ENCODE measurements at regions not wholly inside any gene's neighbourhood (a gene's known extent, or its start where the extent isn't known, plus 50 kb on each side); places are given as distances from the start of the nearest gene placed in this dataset.

DNA sequence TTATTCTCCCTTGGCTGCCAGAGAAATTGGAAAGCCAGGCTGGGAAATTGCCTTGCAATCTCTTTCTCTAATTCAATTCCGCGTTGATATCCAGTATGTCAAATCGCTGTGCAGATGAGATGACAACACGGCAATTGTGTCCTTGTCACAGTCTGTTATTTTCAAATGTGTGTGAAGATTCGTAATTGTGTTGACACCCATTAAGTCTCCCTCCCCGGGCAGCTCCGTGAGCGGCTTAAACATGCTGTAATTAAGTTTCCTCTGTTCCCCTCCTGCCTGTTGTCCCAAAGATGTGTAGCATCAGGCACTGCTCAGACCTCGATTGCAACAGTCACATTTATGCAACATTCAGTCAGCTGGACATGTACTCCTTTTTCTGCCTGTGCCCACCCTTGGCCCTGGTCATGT, 209.5 kb downstream of the LPIN1 start:
- DNase-seq, result no peak

DNA sequence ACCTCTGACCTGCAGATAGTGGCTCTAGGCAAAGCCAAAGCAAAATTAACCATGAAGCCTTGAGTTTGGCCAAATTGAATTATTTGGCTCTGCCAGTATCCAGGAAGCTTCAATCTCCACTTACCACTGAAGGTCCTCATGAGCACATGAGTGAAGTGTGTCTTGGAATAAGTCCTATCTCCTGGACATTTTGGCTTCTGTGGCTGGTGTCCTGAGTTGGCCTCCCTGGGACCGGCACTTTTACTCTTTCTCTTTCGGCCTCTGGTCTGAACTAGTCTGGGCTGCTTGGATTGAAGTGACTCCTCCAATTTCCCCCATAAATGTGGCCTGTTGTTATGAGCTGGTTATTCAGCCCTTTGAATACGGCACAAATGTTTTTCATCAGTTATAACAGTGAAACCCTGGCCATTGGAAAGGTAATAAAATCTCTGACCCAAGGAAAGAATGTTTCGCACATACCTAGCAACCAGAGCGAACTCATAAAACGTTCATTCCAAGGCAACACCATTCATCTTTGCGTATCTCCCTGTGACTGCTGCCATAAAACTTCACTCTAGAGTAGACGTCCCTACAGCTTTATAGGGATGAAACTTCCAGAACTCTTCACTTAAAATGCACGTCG, 216.4 kb downstream of the LPIN1 start:
- DNase-seq, result no peak

DNA sequence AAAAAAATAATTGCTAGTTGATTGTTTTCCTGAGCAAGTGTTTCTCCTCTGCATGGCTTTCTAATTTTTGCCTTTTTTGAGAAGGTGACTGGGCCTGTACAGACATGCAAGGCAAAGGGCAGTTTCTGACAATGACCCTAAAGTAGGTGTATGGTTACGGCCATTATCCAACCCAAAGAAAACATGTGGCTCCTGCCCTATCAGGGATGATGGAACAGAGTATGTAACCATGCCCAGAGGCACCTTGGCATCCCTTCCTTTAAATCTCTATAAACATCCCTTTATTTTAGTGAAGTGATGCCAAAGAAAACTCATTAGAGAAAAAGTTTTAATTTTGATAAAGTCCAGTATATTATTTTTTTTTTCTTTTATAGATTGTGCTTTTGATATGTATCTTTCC, 217.5 kb downstream of the LPIN1 start:
- no peak for DNase-seq

DNA sequence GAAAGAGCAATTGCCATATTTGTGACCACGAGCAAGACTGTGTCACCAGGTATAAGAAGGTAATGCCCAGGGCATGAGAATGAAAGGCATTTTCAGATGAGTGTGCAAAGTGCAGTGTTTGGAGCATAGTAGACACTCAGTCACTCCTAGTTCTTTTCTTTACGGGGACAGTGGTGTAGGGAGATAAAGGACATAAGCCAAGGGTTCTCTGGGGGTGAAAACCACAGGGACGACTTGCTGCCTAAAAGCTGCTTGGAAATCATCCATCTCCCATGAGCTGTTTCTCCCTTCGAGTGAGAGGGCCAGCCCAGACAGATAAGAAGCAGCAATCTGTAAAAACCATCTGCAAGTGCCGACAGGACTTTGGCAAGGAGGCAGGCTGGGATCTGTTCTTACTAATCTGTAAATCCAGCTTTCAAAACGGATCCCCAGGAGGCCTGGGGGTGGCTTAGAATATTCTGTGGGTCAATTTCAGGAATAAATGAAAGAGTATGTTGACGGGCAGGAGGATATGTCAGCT, 221.6 kb downstream of the LPIN1 start:
- no peak for DNase-seq

DNA sequence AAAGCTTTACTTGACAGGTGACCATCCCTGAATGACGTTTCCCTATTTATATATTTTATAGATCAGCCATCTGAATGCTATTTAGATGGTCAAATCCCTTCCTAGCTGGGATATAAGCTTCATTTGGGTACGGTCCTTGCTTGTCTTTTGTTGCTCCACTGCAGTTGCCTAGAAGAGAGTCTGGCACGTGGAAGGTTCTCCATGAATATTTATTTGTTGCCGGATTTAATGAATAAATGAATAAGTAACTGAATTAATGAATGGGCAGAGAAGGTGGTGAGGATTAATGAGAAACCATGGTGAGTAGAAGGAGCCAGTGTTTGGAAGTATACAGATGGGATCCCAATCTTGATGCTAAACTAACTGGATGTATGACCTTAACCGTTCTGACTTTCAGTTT, 222.1 kb downstream of the LPIN1 start:
- DNase-seq, result no peak

DNA sequence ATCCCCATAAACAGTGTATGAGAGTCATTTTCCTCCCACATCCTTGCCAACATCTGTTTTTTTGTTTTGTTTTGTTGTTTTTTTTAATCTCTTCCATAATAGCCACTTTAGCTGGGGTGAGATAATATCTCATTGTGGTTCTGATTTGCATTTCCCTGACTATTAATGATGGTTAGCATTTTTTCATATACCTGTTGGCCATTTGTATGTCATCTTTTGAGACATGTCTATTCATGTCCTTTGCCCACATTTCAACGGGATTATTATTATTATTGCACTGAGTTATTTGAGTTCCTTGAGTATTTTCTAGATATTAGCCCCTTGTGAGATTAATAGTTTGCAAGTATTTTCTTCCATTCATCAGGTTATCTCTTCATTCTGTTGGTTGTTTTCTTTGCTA, 223.3 kb downstream of the LPIN1 start:
- DNase-seq, result no peak

DNA sequence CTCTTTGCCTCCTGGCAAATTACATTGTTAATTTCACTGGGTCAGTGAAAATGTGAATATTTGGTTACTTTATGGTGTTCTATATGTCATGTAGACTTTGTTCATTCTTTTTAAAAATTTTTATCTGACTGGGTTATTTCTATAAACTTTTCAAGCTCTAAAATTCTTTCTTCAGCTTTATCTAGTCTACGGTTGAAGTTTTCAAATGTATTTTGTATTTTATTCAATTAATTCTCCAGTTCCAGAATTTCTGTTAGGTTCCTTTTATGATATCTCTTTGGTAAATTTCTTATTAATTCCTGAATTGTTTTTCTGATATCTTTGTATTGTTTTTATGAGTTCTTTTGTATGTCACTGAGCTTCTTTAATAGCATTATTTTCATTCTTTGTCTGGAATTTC, 228.1 kb downstream of the LPIN1 start:
- DNase-seq, result no peak

DNA sequence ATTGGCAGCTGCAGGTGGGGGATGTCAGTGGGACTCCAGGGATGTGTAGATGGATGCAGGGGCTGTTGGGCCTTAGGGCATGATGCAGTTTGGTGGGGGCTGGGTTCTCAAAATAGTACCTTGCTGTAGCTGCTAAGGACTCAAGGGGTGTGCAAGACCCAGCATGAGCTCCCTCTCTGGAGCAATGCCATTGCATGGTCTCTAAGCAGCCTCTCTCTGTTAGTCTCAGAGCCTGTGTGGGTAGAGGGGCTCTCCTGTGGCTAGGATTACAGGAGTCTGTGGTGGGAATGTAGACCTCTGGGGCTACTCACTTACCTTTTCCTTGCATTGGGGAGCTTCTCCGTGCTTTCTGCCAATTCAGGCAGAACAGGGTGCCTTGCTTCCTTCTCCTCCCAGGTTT, 228.9 kb downstream of the LPIN1 start:
- DNase-seq, result no peak

DNA sequence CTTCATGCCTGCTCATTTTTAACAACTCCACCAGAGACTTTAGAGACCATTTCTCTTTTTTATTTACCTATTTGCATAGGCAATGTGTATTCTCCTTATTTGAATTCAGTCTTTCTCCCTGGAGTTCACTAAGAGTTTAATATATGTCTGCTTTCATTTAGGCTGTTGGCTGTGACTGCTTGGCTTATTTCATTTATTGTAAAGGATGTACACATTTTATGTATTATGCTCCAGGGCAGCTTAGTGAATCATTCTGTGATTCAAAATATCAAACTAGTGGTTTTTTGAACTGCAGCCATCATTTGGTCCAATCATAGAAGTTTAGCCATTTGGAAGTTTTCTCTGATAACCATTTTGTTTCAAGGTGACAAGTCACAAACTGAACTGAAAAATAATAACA, 229.6 kb downstream of the LPIN1 start:
- DNase-seq, result no peak

DNA sequence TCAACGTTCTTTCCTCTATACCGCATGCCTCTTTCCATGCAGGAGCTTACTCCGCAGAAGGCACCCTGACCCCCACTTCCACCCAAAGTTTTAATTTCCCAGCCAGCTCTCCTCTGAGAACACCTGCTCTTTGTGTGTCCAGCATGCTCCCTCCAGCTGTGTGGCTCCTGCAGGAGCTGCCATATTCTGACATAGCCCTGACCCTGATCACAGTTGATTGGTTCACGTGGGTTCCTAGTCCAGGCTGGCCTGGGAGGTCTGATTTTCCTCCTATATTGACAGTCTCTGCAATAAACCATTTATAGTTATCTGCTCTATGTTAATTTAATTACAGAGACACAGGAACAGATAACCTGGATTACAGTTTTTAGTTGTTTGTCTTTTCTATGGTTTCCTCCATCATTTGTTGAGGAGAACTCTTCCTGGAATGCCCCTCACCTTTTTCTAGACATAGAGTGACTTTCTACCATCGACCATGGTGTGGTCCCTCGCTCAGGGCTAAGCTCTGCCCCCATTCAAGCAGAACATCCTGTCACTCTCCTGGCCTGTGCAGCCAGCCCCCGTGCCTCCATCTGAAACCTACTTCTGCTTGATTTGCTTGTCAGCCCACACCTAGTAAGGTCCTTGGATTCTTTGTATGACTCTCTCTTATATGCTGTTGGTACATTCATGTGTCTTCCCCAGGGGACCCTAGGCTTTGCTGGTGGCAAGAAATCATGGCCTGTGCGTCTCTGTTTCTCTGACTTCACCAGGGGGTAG, 231.5 kb downstream of the LPIN1 start:
- no peak for DNase-seq

DNA sequence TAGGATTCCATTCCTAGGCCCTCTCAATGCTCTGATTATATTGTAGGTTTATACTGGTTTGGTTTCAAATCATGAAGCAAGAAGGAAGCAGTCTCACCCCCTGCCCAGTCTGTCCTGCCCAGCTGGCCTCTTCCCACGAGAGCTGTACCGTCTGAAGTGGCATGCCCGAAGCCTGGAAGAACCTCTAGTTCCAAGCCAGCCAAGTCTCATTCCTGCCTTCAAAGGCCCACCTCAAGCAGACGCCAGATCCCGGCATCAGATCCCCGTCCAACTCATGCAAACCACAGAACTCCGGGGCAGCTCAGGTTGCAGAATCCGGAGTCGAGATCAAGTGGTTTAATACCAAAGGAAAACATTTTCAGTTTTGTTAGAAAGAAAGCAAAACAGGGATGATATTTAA, 234.4 kb downstream of the LPIN1 start:
- no peak for DNase-seq

DNA sequence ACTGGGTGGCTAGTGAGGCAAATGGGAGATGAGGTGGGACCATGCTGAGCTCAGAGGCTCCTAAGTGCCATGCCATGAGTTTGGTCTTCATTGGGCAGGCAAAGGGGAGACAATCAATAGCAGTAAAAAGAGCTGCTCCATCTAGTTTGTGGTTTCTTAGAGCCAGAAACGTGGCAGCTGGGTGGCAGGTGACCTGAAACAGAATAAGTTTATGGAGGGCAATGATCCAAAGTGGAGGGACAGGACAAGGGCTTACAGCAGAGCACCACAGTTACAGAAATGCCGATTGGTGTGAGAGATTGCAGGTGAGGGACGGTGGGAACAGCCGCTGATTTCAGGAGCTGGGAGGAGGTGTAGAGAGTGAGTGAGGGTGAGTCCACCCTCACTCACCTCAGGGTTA, 237.0 kb downstream of the LPIN1 start:
- no peak for DNase-seq

DNA sequence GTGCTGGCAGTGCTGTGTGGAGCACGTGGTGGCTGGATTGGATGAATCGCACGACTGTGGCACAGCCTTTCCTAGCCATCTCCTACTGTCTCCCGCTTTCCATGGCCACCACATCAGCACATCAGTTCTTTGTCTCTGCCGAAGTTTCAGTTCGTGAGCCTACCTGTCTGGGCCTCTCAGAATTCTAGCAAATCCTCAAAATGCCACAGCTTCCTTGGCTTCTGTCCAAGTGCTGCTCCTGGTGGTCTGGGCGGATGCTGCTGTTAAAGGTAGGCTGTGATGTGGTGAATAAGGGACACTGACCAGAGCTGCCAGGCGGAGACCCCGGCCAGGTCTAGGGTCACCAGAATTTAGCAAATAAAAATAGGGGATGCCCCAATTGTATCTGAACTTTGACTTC, 237.4 kb downstream of the LPIN1 start:
- no peak for DNase-seq

DNA sequence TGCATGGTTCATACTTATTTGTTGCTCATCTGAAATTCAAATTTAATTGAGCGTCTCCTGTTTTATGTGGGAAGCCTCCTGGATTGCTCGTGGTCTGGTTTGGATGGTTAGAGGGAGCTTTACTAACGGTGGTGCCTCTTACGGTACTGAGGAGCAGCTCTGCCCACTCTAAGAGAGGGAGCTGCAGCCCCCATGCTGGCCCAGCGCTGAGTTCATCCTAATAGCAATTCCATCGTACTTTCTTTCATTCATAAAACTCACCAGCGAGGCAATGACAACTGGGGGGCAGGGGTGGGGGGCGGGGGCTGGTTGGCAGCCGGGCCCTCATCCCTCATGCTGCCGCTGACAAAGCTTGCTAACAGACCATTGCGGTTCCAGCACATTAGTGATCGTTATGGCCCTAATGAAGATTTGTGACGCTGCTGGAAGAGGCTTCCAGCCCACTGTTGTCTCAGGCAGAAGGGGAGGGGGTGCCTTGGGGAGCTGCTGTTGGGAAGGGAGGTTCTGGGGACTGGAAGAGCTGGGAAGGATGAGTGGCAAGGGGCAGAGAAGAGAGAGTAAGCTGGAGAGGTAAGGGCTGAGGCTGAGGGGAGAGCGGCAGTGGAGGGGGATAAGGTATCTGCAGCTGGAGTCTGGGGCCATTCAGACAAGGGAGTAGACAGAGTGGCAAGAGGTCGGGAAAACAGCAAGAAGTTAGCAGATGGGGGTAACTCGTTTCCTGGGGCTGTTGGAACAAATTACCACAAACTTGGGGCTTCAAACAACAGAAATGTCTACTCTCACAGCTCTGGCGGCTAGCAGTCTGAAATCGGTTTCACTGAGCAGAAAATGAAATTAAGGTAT, 238.1 kb downstream of the LPIN1 start:
- DNase-seq, result no peak

DNA sequence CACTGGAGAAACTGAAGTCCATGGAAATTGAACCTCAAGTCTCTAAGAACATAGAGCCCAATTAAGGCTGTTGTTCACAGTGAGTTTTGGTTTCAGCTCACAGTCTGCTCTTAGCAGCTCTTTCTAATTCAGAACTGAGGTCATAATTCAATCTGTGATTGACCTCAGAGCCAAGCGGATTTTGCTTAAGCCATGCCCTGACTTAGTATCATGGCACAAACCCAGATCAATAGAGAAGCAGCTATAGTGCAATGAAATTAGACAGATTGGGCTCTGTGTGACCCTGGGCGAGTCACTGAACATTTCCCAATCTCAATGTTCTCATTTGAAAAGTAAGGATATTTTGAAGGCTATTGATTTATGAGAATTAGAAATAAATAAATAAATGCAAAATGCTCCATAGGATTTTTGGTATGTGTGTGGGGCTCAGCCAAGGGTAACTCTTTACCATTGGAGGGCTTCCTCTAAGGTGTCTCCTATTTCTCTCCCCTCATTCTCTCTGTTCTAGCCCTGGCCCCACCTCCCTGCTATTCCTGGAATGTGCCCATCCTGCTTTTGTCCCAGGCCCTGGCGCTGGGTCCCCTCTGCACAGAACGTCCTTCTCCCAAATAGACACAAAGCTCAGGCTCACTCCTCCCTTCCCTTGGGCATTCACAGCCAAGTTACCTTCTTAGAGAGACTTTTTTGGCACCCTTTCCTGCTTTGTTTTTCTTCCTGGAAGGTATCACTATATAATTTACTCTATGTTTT, 239.6 kb downstream of the LPIN1 start:
- DNase-seq, result no peak

DNA sequence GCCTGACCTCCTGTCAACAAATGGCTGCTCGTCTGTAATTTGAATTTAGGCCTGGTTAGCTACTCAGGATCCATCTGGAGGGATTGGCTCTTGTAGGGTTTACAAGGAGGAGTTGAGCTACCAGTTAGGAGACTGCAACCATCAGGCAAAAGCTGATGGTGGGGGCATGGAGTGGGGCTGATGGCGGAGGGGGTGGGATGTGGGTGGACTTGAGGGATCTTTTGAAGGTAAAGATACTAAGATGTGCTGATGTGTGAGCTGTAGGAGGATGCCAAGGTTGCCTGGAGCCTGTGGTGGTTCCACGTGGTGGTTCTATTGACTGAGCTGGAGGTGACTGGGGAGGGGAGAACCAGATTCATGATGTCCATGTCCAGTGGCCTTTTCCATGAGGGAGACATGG, 240.7 kb downstream of the LPIN1 start:
- no peak for DNase-seq

DNA sequence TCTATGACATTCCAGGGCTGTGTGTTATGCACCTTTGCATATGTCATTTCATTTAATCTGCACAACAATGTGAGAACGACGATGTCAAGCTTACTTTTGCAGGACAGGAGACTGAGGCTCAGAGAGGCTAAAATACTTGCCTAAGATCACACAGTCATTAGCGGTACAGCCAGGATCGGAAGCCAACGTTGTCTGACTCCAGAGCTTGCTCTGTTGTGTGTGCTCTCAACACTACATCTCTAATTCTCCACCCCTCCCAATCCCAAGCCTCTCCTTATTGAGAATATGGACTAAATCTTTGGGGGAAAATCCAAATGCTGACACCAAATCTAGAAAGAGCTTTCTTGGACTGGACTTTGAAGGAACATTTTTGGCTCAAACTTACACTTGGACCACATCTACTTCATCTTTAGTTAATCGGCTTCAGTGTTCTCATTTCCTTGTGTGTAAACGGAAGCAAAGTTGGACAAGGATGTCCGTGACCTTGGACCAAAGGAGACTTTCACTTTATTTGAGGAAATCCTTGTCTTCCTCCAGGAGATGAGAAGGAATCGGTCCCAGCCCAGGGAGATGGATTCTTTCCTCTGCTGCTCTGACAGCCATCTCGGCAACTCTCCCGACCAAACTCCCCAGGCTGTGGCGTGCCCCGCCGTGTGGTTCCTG, 242.4 kb downstream of the LPIN1 start:
- no peak for DNase-seq

DNA sequence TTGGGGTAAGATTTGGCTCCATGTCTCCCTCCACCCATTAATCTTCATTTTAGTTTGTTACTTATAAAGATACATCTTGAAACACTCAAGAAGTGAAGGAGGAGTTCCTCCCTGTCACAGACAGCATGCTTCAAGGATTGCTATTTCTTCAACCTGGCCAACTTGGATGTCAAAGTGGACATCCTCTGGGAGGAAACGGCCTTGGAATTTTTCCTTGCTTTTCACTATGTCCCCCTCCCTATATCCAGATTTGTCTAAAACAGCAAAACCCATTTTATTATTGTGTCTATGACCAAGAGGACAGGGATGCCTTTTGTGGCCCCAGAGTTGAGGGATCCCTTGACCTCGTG, 242.9 kb downstream of the LPIN1 start:
- no peak for DNase-seq

DNA sequence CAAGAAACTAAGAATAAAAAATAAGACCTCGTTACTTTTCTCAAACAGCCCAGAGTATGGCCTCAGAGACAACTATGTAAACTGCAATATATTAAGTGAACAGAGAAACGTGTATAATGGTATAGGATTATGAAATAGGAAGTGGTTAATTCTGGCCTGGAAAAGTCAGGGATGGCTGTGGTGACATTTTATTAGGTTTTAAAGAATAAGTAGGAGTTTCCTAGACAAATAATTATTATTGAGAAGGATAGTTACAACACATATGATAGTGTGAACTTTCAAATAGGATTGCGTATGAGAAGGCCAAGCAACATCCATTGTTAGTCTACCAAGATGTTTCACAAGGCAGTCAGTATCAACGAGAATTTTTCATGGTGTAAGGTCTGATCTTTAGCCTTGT, 244.1 kb downstream of the LPIN1 start:
- no peak for DNase-seq

DNA sequence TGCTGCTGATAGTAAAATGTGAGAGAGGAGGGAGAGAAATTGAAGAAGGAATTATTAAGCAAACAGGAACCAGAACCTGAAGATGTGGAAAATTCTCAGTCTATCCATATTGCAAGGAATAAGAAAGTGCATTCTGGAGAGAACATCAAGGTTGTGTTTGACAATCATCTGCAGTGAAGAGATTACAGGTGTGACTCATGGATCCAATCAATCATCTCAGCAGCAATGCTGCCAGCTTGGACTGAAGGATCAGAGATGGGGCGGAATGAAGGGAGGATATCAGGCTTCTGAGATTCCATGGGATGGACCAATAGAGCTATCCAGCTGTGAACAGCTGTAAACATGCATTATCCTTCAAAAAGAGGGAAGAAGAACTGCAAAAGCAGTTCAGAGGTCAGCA, 247.3 kb downstream of the LPIN1 start:
- DNase-seq, result no peak

DNA sequence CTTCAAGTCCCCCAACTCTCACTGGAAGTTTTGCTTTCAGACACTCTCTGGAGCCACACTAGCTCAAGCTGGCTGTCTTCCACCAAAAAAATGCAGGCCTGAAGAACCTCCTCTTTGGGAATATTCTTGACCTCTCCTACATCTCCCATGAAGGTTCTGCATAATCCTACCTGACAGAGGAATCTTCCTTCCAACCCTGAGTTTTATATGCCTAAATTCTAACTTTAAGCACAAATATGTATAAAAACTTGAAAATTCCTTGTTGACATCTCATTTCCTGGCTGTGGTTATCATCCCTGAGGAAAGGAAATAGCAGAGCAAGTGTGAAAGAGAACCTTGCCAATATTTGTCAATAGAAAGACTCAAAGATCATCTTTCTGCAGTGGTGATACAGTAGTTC, 249.0 kb downstream of the LPIN1 start:
- DNase-seq, result no peak

DNA sequence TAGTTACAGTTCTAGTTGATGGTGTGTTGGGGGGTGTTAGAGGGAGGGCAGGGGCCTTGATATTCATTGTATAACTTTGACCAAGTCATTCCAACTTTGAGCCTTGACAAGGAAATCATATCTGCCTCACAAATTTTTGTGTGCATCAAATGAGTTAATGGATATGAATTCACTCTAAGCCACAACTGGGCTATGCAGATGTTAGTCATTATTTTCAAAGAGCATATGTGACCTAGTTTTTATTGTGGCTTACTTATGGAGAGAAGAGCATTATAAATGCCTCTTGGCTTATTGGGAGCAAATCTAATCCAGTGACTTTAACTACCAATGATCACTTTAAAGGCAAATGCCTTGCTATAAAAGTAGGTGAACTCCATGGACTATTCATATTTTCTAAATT, 250.2 kb downstream of the LPIN1 start:
- no peak for DNase-seq

DNA sequence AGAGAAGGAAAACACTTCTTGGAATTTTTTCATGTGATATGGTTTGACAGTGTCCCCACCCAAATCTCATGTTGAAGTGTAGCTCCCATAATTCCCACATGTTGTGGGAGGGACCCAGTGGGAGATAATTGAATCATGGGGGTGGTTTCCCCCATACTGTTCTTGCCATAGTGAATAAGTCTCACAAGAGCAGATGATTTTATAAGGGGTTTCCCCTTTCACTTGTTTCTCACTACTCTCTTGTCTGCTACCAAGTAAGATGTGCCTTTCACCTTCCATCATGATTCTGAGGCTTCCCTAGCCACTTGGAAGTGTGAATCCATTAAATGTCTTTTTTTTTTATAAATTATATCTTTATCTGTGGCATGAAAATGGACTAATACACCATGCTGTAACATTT, 250.7 kb downstream of the LPIN1 start:
- no peak for DNase-seq

Measured in CD4-positive, alpha-beta T cell treated with Interleukin-4 for 1 hour (primary cell).